Sigmoid colon (tissue), 4 donors: ENCODE measurements at regions not wholly inside any gene's neighbourhood (a gene's known extent, or its start where the extent isn't known, plus 50 kb on each side); places are given as distances from the start of the nearest gene placed in this dataset.

Experiments used
- POLR2A ChIP-seq, 2 donors: fragments of 450-650 bp; IDR thresholded peaks; one replicate each; pipeline ENCODE4 v1.6.1; 2016; ENCODE audit warnings: antibody characterized with exemption in 2 of 2, mild to moderate bottlenecking in 2 of 2, moderate library complexity in 2 of 2
- POLR2AphosphoS5 ChIP-seq, 4 donors: sonication (generic); formaldehyde crosslinking; IDR thresholded peaks; one replicate each; pipeline ENCODE4 v1.6.1; 2017; ENCODE audit warnings: antibody characterized with exemption in 4 of 4
- TF ChIP-seq, protein P1 (sequence below), 4 experiments: fragments of 450-650 bp in 3 of 4; fragments of 200-600 bp in 1 of 4; IDR thresholded peaks; one replicate each; pipeline ENCODE4 v1.5.1; 2016 to 2019; ENCODE audit warnings: antibody characterized with exemption in 4 of 4, mild to moderate bottlenecking in 3 of 4, moderate library complexity in 2 of 4

DNA sequence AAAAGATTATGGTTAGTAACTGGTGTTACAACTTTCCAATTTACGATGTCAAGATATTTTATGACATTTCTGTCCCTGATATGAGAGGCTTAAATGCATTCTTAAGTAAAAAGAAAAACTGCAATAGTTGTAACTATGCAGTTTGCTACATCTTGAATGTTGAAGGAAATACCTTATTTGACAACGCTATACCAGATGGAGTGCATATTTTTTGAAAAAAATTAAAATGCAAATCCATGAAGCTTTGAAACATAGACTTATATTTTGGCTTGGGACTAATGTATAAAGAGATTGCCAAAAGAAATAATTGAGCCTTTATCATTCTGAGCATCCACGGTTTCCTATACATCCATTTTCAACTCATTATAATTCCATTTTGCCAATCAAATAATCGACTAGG is 579.4 kb downstream of the TAF11L14 start:
- no peak for TF ChIP-seq POLR2A (IDR thresholded peaks at IDR 0.05)
- TF ChIP-seq, protein P1, sequence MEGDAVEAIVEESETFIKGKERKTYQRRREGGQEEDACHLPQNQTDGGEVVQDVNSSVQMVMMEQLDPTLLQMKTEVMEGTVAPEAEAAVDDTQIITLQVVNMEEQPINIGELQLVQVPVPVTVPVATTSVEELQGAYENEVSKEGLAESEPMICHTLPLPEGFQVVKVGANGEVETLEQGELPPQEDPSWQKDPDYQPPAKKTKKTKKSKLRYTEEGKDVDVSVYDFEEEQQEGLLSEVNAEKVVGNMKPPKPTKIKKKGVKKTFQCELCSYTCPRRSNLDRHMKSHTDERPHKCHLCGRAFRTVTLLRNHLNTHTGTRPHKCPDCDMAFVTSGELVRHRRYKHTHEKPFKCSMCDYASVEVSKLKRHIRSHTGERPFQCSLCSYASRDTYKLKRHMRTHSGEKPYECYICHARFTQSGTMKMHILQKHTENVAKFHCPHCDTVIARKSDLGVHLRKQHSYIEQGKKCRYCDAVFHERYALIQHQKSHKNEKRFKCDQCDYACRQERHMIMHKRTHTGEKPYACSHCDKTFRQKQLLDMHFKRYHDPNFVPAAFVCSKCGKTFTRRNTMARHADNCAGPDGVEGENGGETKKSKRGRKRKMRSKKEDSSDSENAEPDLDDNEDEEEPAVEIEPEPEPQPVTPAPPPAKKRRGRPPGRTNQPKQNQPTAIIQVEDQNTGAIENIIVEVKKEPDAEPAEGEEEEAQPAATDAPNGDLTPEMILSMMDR (IDR thresholded peaks at IDR 0.05): no peak
- TF ChIP-seq POLR2AphosphoS5 (IDR thresholded peaks at IDR 0.05): no peak
